SK-N-SH (cell line): ENCODE measurements at regions not wholly inside any gene's neighbourhood (a gene's known extent, or its start where the extent isn't known, plus 50 kb on each side); places are given as distances from the start of the nearest gene placed in this dataset.

Experiments used
- CTCF ChIA-PET: fragments of 300-600, 350-600 bp; formaldehyde crosslinking; extraction: SDS; loops from one replicate; lab custom pipeline; 2021; lab: Yijun Ruan, JAX
- POLR2A ChIA-PET: fragments of 350-600 bp; sonication (Branson Sonifier 250); formaldehyde crosslinking; extraction: SDS; loops from one replicate; lab custom pipeline; 2020; ENCODE audit warnings: antibody characterized with exemption, inconsistent platforms; lab: Yijun Ruan, JAX
- DNase-seq: peaks from one replicate; pipeline ENCODE4 v3.0.0; 2012
- H2AFZ ChIP-seq: fragments of 200-600 bp; sonication (generic); 2 replicates; pipeline ENCODE4 v1.8.1; 2016; ENCODE audit warnings: antibody characterized with exemption, mild to moderate bottlenecking, low read depth
- H3F3A ChIP-seq: fragments of 200-600 bp; sonication (generic); replicated peaks from 2 replicates; pipeline ENCODE3; 2016; ENCODE audit warnings: antibody characterized with exemption, mild to moderate bottlenecking; ENCODE audit not compliant: insufficient read depth
- H3K27ac ChIP-seq, 2 experiments: fragments of 200-500 bp in 1 of 2; fragments of 200-600 bp in 1 of 2; sonication (Bioruptor generic) in 1 of 2; sonication (generic), shearing (Covaris generic) in 1 of 2; 2 replicates each; pipeline versions ENCODE4 v1.5.1 to v1.6.1; 2014 to 2016; ENCODE audit warnings: low read depth in 2 of 2, inconsistent platforms in 1 of 2, low read length in 1 of 2, mild to moderate bottlenecking in 1 of 2, mixed read lengths in 1 of 2
- H3K27me3 ChIP-seq: fragments of 200-600 bp; sonication (generic), shearing (Covaris generic); 2 replicates; pipeline ENCODE4 v1.6.1; 2016; ENCODE audit warnings: mixed run types; ENCODE audit not compliant: insufficient read depth
- H3K36me3 ChIP-seq, 2 experiments: fragments of 200-500 bp in 1 of 2; fragments of 200-600 bp in 1 of 2; sonication (Bioruptor generic) in 1 of 2; sonication (generic) in 1 of 2; replicated peaks in 1 of 2; 2 replicates each; pipeline versions ENCODE3 to v1.5.1; 2014 to 2016; ENCODE audit warnings: low read length in 1 of 2, mild to moderate bottlenecking in 1 of 2; ENCODE audit not compliant: insufficient read depth in 2 of 2, control insufficient read depth in 1 of 2
- H3K4me1 ChIP-seq, 2 experiments: fragments of 200-500 bp in 1 of 2; fragments of 200-600 bp in 1 of 2; sonication (Bioruptor generic) in 1 of 2; sonication (generic), shearing (Covaris generic) in 1 of 2; 2 replicates each; pipeline versions ENCODE4 v1.5.1 to v1.6.1; 2014 to 2016; ENCODE audit warnings: low read depth in 1 of 2, low read length in 1 of 2, mixed run types in 1 of 2; ENCODE audit not compliant: insufficient read depth in 2 of 2, control insufficient read depth in 1 of 2
- H3K4me2 ChIP-seq: fragments of 200-600 bp; sonication (generic), shearing (Covaris generic); 2 replicates; pipeline ENCODE4 v1.6.1; 2017; ENCODE audit warnings: mixed run types
- H3K4me3 ChIP-seq, 2 experiments: fragments of 200-500 bp in 1 of 2; fragments of 200-600 bp in 1 of 2; sonication (Bioruptor generic) in 1 of 2; sonication (generic), shearing (Covaris generic) in 1 of 2; 2 replicates each; pipeline versions ENCODE4 v1.5.1 to v1.8.1; 2014 to 2016; ENCODE audit warnings: low read depth in 2 of 2, inconsistent platforms in 1 of 2, low read length in 1 of 2, mild to moderate bottlenecking in 1 of 2, mixed read lengths in 1 of 2, moderate library complexity in 1 of 2
- H3K79me2 ChIP-seq: fragments of 200-600 bp; sonication (generic); 2 replicates; pipeline ENCODE4 v1.8.1; 2017; ENCODE audit warnings: mild to moderate bottlenecking; ENCODE audit not compliant: insufficient read depth
- H3K9ac ChIP-seq: fragments of 200-600 bp; sonication (generic); 2 replicates; pipeline ENCODE4 v1.6.1; 2017; ENCODE audit warnings: mixed run types
- H3K9me2 ChIP-seq: fragments of 200-600 bp; sonication (generic); 2 replicates; pipeline ENCODE4 v1.6.1; 2017; ENCODE audit warnings: mixed run types
- H3K9me3 ChIP-seq: fragments of 200-600 bp; sonication (generic); 2 replicates; pipeline ENCODE4 v1.6.1; 2017; ENCODE audit warnings: mixed run types, mild to moderate bottlenecking, moderate library complexity
- H4K20me1 ChIP-seq: fragments of 200-600 bp; sonication (generic); 2 replicates; pipeline ENCODE4 v1.6.1; 2017; ENCODE audit warnings: mild to moderate bottlenecking, mixed run types; ENCODE audit not compliant: insufficient read depth
- EP300 ChIP-seq, 2 experiments: IDR thresholded peaks; 2 replicates each; pipeline versions ENCODE4 v1.4.0 to v1.6.1; 2012; ENCODE audit warnings: borderline replicate concordance in 1 of 2, low read depth in 1 of 2, low read length in 1 of 2
- FOSL2 ChIP-seq: IDR thresholded peaks from 2 replicates; pipeline ENCODE4 v1.4.0; 2012; ENCODE audit warnings: low read depth, mild to moderate bottlenecking, moderate library complexity, borderline replicate concordance
- GABPA ChIP-seq: IDR thresholded peaks from 2 replicates; pipeline ENCODE4 v1.4.0; 2012; ENCODE audit warnings: low read depth, mild to moderate bottlenecking
- GATA2 ChIP-seq: sonication (generic); formaldehyde crosslinking; IDR thresholded peaks from 2 replicates; pipeline ENCODE4 v1.5.0; 2020; ENCODE audit warnings: mild to moderate bottlenecking, missing genetic modification reagents
- IRF3 ChIP-seq: fragments of 150-350 bp; IDR thresholded peaks from 2 replicates; pipeline ENCODE4 v1.6.1; 2016; ENCODE audit warnings: mild to moderate bottlenecking, low read depth, low read length
- JUND ChIP-seq: IDR thresholded peaks from 2 replicates; pipeline ENCODE4 v1.4.0; 2012
- MAX ChIP-seq: IDR thresholded peaks from 2 replicates; pipeline ENCODE4 v1.4.0; 2012; ENCODE audit warnings: low read depth
- MEF2A ChIP-seq: IDR thresholded peaks from 2 replicates; pipeline ENCODE4 v1.4.0; 2012; ENCODE audit warnings: low read depth, borderline replicate concordance
- PBX3 ChIP-seq: IDR thresholded peaks from 2 replicates; pipeline ENCODE4; 2012
- POLR2AphosphoS5 ChIP-seq: IDR thresholded peaks from 2 replicates; pipeline ENCODE4 v1.6.1; 2012; ENCODE audit warnings: low read depth, low read length
- RCOR1 ChIP-seq: fragments of 150-350 bp; IDR thresholded peaks from 2 replicates; pipeline ENCODE4 v1.6.1; 2017; ENCODE audit warnings: antibody characterized with exemption, low read length
- SIN3A ChIP-seq: IDR thresholded peaks from 2 replicates; pipeline ENCODE4 v1.6.1; 2012; ENCODE audit warnings: low read depth, mild to moderate bottlenecking, low read length, moderate library complexity, borderline replicate concordance
- SMC3 ChIP-seq: IDR thresholded peaks from 2 replicates; pipeline ENCODE4 v1.6.1; 2012; ENCODE audit warnings: low read depth, low read length, improper control_type of control experiment
- TAF1 ChIP-seq: IDR thresholded peaks from 2 replicates; pipeline ENCODE4 v1.6.1; 2012; ENCODE audit warnings: low read depth, mild to moderate bottlenecking, low read length, moderate library complexity, borderline replicate concordance
- TCF12 ChIP-seq: IDR thresholded peaks from 2 replicates; pipeline ENCODE4 v1.4.0; 2012
- TEAD4 ChIP-seq: IDR thresholded peaks from 2 replicates; pipeline ENCODE4 v1.4.0; 2012; ENCODE audit warnings: mild to moderate bottlenecking, borderline replicate concordance; ENCODE audit not compliant: insufficient read depth
- USF2 ChIP-seq: fragments of 150-350 bp; IDR thresholded peaks from 2 replicates; pipeline ENCODE4 v1.6.1; 2017; ENCODE audit warnings: antibody characterized with exemption, low read length, low read depth, borderline replicate concordance
- YY1 ChIP-seq: IDR thresholded peaks from 2 replicates; pipeline ENCODE4 v1.4.0; 2012; ENCODE audit warnings: low read depth, mild to moderate bottlenecking
- WGBS: methylation state at CpG from one replicate; pipeline ENCODE4 v1.1.6; 2017; ENCODE audit warnings: low lambda C conversion rate; 5-methylcytosine and 5-hydroxymethylcytosine counted together

GRCh38 chr16:86661706-86662105 is 83.4 kb downstream of the FOXL1 start:
- H3F3A ChIP-seq, result peaks cover 58% of the 10 kb centered on the region
- H3K9me2 ChIP-seq, result no peaks in the 10 kb centered on the region
- H3K4me1 ChIP-seq, result peaks cover 0 to 45% of the 10 kb centered on the region in 2 experiments; a peak in 3 of 4 replicates
- H3K9me3 ChIP-seq, result no peaks in the 10 kb centered on the region
- no peaks in the 10 kb centered on the region for H3K27me3 ChIP-seq
- WGBS, result 19% methylated on average over 8 of the region's 8 CpGs
- no peak for TF ChIP-seq YY1
- TF ChIP-seq USF2, result no peak
- peak; percentile 49; the same call in 1 of the 2 replicates for TF ChIP-seq JUND
- peak; percentile 86 for TF ChIP-seq TCF12
- peak; percentile 59; the same call in 1 of the 2 replicates for TF ChIP-seq MAX
- TF ChIP-seq MEF2A, result no peak
- no peak for TF ChIP-seq IRF3
- TF ChIP-seq EP300 (IDR thresholded peaks at IDR 0.05; ENCODE audit: borderline replicate concordance in 1 of 2, low read depth in 1 of 2, low read length in 1 of 2), result peak in 1 of 2 experiments; percentile 43; a peak in 2 of 4 replicates
- no peak for TF ChIP-seq RCOR1
- peak; percentile 75 for TF ChIP-seq PBX3
- TF ChIP-seq GATA2 (CRISPR knock-in tag), result no peak
- TF ChIP-seq TAF1, result no peak
- TF ChIP-seq FOSL2, result peak; percentile 40; the same call in 1 of the 2 replicates
- no peak for TF ChIP-seq SMC3
- TF ChIP-seq GABPA, result no peak
- H4K20me1 ChIP-seq, result no peaks in the 10 kb centered on the region
- H3K4me3 ChIP-seq, result peak overlapping the region in 1 of 2 experiments; percentile 10; a peak in 1 of 4 replicates
- no peaks in the 10 kb centered on the region for H3K36me3 ChIP-seq
- DNase-seq, result no peak
- ChIA-PET POLR2A (no interaction called here), CTCF (no interaction called here)
- H3K27ac ChIP-seq, result peak overlapping the region; percentile 47 to 98; a peak in 3 of 4 replicates
- H2AFZ ChIP-seq, result peak overlapping the region; percentile 23; the same call in 1 of the 2 replicates
- H3K79me2 ChIP-seq, result no peaks in the 10 kb centered on the region
- H3K9ac ChIP-seq, result peak overlapping the region; percentile 41
- H3K4me2 ChIP-seq, result peak overlapping the region; percentile 73

- peak overlapping the region; percentile 41 for H3K9ac ChIP-seq
- H3K36me3 ChIP-seq, result no peaks in the 10 kb centered on the region
- H3F3A ChIP-seq, result peaks cover 61% of the 10 kb centered on the region
- ChIA-PET CTCF (no interaction called here), POLR2A (no interaction called here)
- H3K27ac ChIP-seq, result peak overlapping the region; percentile 47 to 98; a peak in 3 of 4 replicates
- H3K9me2 ChIP-seq, result no peaks in the 10 kb centered on the region
- H3K4me1 ChIP-seq, result peaks cover 0 to 45% of the 10 kb centered on the region in 2 experiments; a peak in 3 of 4 replicates
- no peaks in the 10 kb centered on the region for H3K79me2 ChIP-seq
- H3K4me3 ChIP-seq, result peak overlapping the region in 1 of 2 experiments; percentile 10; a peak in 1 of 4 replicates
- no peaks in the 10 kb centered on the region for H4K20me1 ChIP-seq
- WGBS, result 9% methylated on average over 5 of the region's 5 CpGs
- no peaks in the 10 kb centered on the region for H3K9me3 ChIP-seq
- DNase-seq, result no peak
- H3K27me3 ChIP-seq, result no peaks in the 10 kb centered on the region
- H2AFZ ChIP-seq, result no peak overlapping the region; the same call in 1 of the 2 replicates
- peak overlapping the region; percentile 73 for H3K4me2 ChIP-seq
- TF ChIP-seq JUND (0 out of 2 replicates have a peak, but pooled peaks have one; percentile 15), TCF12 (peak; percentile 54; the same call in 1 of the 2 replicates), MAX (peak; percentile 24; the same call in 1 of the 2 replicates), PBX3 (peak; percentile 71), SIN3A (no peak), POLR2AphosphoS5 (no peak), FOSL2 (peak; percentile 25; the same call in 1 of the 2 replicates), TEAD4 (peak; percentile 13; the same call in 1 of the 2 replicates)
Measured at GRCh38 chr16:86662195-86662594, 83.8 kb downstream of the FOXL1 start.
